SK-N-SH (cell line): ENCODE measurements at regions not wholly inside any gene's neighbourhood (a gene's known extent, or its start where the extent isn't known, plus 50 kb on each side); places are given as distances from the start of the nearest gene placed in this dataset.

ENCODE experiments used
- CTCF ChIA-PET: fragments of 300-600, 350-600 bp; formaldehyde crosslinking; extraction: SDS; loops from one replicate; lab custom pipeline; 2021; lab: Yijun Ruan, JAX
- POLR2A ChIA-PET: fragments of 350-600 bp; sonication (Branson Sonifier 250); formaldehyde crosslinking; extraction: SDS; loops from one replicate; lab custom pipeline; 2020; ENCODE audit warnings: antibody characterized with exemption, inconsistent platforms; lab: Yijun Ruan, JAX
- DNase-seq: peaks from one replicate; pipeline ENCODE4 v3.0.0; 2012
- H2AFZ ChIP-seq: fragments of 200-600 bp; sonication (generic); 2 replicates; pipeline ENCODE4 v1.8.1; 2016; ENCODE audit warnings: antibody characterized with exemption, mild to moderate bottlenecking, low read depth
- H3F3A ChIP-seq: fragments of 200-600 bp; sonication (generic); replicated peaks from 2 replicates; pipeline ENCODE3; 2016; ENCODE audit warnings: antibody characterized with exemption, mild to moderate bottlenecking; ENCODE audit not compliant: insufficient read depth
- H3K27ac ChIP-seq, 2 experiments: fragments of 200-500 bp in 1 of 2; fragments of 200-600 bp in 1 of 2; sonication (Bioruptor generic) in 1 of 2; sonication (generic), shearing (Covaris generic) in 1 of 2; 2 replicates each; pipeline versions ENCODE4 v1.5.1 to v1.6.1; 2014 to 2016; ENCODE audit warnings: low read depth in 2 of 2, inconsistent platforms in 1 of 2, low read length in 1 of 2, mild to moderate bottlenecking in 1 of 2, mixed read lengths in 1 of 2
- H3K27me3 ChIP-seq: fragments of 200-600 bp; sonication (generic), shearing (Covaris generic); 2 replicates; pipeline ENCODE4 v1.6.1; 2016; ENCODE audit warnings: mixed run types; ENCODE audit not compliant: insufficient read depth
- H3K36me3 ChIP-seq, 2 experiments: fragments of 200-500 bp in 1 of 2; fragments of 200-600 bp in 1 of 2; sonication (Bioruptor generic) in 1 of 2; sonication (generic) in 1 of 2; replicated peaks in 1 of 2; 2 replicates each; pipeline versions ENCODE3 to v1.5.1; 2014 to 2016; ENCODE audit warnings: low read length in 1 of 2, mild to moderate bottlenecking in 1 of 2; ENCODE audit not compliant: insufficient read depth in 2 of 2, control insufficient read depth in 1 of 2
- H3K4me1 ChIP-seq, 2 experiments: fragments of 200-500 bp in 1 of 2; fragments of 200-600 bp in 1 of 2; sonication (Bioruptor generic) in 1 of 2; sonication (generic), shearing (Covaris generic) in 1 of 2; 2 replicates each; pipeline versions ENCODE4 v1.5.1 to v1.6.1; 2014 to 2016; ENCODE audit warnings: low read depth in 1 of 2, low read length in 1 of 2, mixed run types in 1 of 2; ENCODE audit not compliant: insufficient read depth in 2 of 2, control insufficient read depth in 1 of 2
- H3K4me2 ChIP-seq: fragments of 200-600 bp; sonication (generic), shearing (Covaris generic); 2 replicates; pipeline ENCODE4 v1.6.1; 2017; ENCODE audit warnings: mixed run types
- H3K4me3 ChIP-seq, 2 experiments: fragments of 200-500 bp in 1 of 2; fragments of 200-600 bp in 1 of 2; sonication (Bioruptor generic) in 1 of 2; sonication (generic), shearing (Covaris generic) in 1 of 2; 2 replicates each; pipeline versions ENCODE4 v1.5.1 to v1.8.1; 2014 to 2016; ENCODE audit warnings: low read depth in 2 of 2, inconsistent platforms in 1 of 2, low read length in 1 of 2, mild to moderate bottlenecking in 1 of 2, mixed read lengths in 1 of 2, moderate library complexity in 1 of 2
- H3K79me2 ChIP-seq: fragments of 200-600 bp; sonication (generic); 2 replicates; pipeline ENCODE4 v1.8.1; 2017; ENCODE audit warnings: mild to moderate bottlenecking; ENCODE audit not compliant: insufficient read depth
- H3K9ac ChIP-seq: fragments of 200-600 bp; sonication (generic); 2 replicates; pipeline ENCODE4 v1.6.1; 2017; ENCODE audit warnings: mixed run types
- H3K9me2 ChIP-seq: fragments of 200-600 bp; sonication (generic); 2 replicates; pipeline ENCODE4 v1.6.1; 2017; ENCODE audit warnings: mixed run types
- H3K9me3 ChIP-seq: fragments of 200-600 bp; sonication (generic); 2 replicates; pipeline ENCODE4 v1.6.1; 2017; ENCODE audit warnings: mixed run types, mild to moderate bottlenecking, moderate library complexity
- H4K20me1 ChIP-seq: fragments of 200-600 bp; sonication (generic); 2 replicates; pipeline ENCODE4 v1.6.1; 2017; ENCODE audit warnings: mild to moderate bottlenecking, mixed run types; ENCODE audit not compliant: insufficient read depth
- CTCF ChIP-seq: fragments of 200-600 bp; sonication (generic); IDR thresholded peaks from 2 replicates; pipeline ENCODE4 v1.6.1; 2017; ENCODE audit warnings: antibody characterized with exemption, mild to moderate bottlenecking, moderate library complexity
- EZH2phosphoT487 ChIP-seq: fragments of 200-600 bp; sonication (generic); IDR thresholded peaks from 2 replicates; pipeline ENCODE4 v1.6.1; 2017; ENCODE audit warnings: low read depth, mixed run types, mild to moderate bottlenecking, antibody characterized with exemption, moderate library complexity, borderline replicate concordance
- FOSL2 ChIP-seq: IDR thresholded peaks from 2 replicates; pipeline ENCODE4 v1.4.0; 2012; ENCODE audit warnings: low read depth, mild to moderate bottlenecking, moderate library complexity, borderline replicate concordance
- IRF3 ChIP-seq: fragments of 150-350 bp; IDR thresholded peaks from 2 replicates; pipeline ENCODE4 v1.6.1; 2016; ENCODE audit warnings: mild to moderate bottlenecking, low read depth, low read length
- MAX ChIP-seq: IDR thresholded peaks from 2 replicates; pipeline ENCODE4 v1.4.0; 2012; ENCODE audit warnings: low read depth
- MEF2A ChIP-seq: IDR thresholded peaks from 2 replicates; pipeline ENCODE4 v1.4.0; 2012; ENCODE audit warnings: low read depth, borderline replicate concordance
- REST ChIP-seq: IDR thresholded peaks from 2 replicates; pipeline ENCODE4 v1.6.1; 2012; ENCODE audit warnings: mild to moderate bottlenecking, low read depth, low read length, moderate library complexity
- TCF12 ChIP-seq: IDR thresholded peaks from 2 replicates; pipeline ENCODE4 v1.4.0; 2012
- USF1 ChIP-seq: IDR thresholded peaks from 2 replicates; pipeline ENCODE4 v1.4.0; 2012; ENCODE audit warnings: low read depth, borderline replicate concordance
- WGBS: methylation state at CpG from one replicate; pipeline ENCODE4 v1.1.6; 2017; ENCODE audit warnings: low lambda C conversion rate; 5-methylcytosine and 5-hydroxymethylcytosine counted together

- H3K4me2 ChIP-seq, result no peak overlapping the region
- H3K4me1 ChIP-seq, result no peaks in the 10 kb centered on the region
- H2AFZ ChIP-seq, result no peak overlapping the region
- H3K36me3 ChIP-seq, result no peaks in the 10 kb centered on the region
- TF ChIP-seq TCF12 (no peak), FOSL2 (no peak), MAX (no peak), MEF2A (no peak), IRF3 (no peak), CTCF (no peak), REST (no peak), EZH2phosphoT487 (no peak), USF1 (no peak)
- TF ChIP-seq, all 33 proteins: peak for 0
- H3K27ac ChIP-seq, result no peak overlapping the region
- ChIA-PET CTCF (no interaction called here), POLR2A (no interaction called here)
- H3K9ac ChIP-seq, result no peak overlapping the region
- WGBS, result 54% methylated on average over 7 of the region's 7 CpGs
- H3K4me3 ChIP-seq, result no peak overlapping the region
- H3F3A ChIP-seq, result no peaks in the 10 kb centered on the region
- H3K27me3 ChIP-seq, result no peaks in the 10 kb centered on the region
- no peaks in the 10 kb centered on the region for H3K79me2 ChIP-seq
- peaks cover 14% of the 10 kb centered on the region; the same call in 1 of the 2 replicates for H3K9me3 ChIP-seq
- H3K9me2 ChIP-seq, result no peaks in the 10 kb centered on the region
- no peak for DNase-seq
- no peaks in the 10 kb centered on the region for H4K20me1 ChIP-seq
These were observed 51.9 kb upstream of the GNAT3 start for GRCh38 chr7:80563561-80564327.
